Skin of body (tissue), 1 donor: ENCODE measurements at regions not wholly inside any gene's neighbourhood (a gene's known extent, or its start where the extent isn't known, plus 50 kb on each side); places are given as distances from the start of the nearest gene placed in this dataset.
A peak's percentile ranks its signal among the peaks of the same experiment; 100 is the strongest.

Source experiments
- DNase-seq: peaks from one replicate; lab custom pipeline; 2025; lab: John Stamatoyannopoulos, UW

- DNase-seq = no peak
Measured at GRCh38 chr3:22208844-22209243, 457.8 kb upstream of the ZNF385D start.

GRCh38 chr3:22209578-22209977, 458.6 kb upstream of the ZNF385D start:
- no peak for DNase-seq

DNA sequence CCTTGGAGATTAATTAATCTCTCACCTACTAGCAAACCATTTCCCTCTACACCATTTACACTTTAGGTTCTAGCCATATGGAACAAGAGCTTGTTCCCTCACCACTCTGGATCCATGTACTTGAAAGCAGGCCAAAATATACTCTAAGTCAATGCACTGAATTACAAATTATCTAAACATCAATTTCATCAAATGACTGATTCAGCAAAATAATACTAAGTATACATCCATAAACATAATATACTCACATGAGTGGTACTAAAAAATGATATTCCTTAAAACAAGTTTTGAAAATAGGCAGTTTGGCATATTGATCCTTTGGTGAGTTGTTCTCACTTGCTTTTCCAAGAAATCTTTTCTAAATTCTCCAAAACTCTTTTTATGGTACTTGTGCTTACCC, 459.7 kb upstream of the ZNF385D start:
- no peak for DNase-seq

DNA sequence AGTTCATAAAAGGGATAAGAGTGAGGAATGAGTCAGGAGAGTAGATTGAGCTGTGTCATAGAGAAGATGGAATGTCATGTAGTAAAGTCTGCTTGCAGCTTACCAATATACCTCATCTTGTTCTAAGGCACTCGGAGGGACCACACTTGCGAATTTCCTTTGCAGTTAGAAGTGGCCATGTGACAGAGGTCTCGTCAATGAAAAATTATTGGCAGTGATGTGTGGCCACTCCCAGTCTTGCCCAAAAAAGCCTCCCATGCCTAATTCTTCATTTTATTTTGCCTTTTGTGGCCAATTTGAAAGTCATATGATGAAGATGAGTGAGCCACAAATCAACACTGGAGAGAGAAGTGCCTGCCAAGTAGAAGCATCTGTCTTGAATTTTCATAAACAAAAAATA, 465.6 kb upstream of the ZNF385D start:
- DNase-seq = peak; percentile 6

GRCh38 chr3:22225161-22225560, 474.2 kb upstream of the ZNF385D start:
- DNase-seq = no peak

DNA sequence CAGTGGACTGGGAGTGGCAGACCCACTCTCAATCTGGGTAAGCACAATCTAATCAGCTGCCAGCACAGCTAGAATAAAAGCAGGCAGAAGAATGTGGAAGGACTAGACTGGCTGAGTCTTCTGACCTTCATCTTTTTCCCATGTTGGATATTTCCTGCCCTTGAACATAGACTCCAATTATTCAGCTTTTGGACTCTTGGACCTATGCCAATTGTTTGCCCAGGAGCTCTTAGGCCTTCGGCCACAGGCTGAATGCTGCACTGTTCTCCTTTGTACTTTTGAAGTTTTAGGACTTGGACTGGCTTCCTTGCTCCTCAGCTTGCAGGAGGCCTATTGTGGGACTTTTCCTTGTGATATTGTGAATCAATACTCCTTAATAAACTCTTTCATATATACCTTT, 477.7 kb upstream of the ZNF385D start:
- no peak for DNase-seq

- DNase-seq = no peak
Measured at GRCh38 chr3:22231061-22231460, 480.1 kb upstream of the ZNF385D start.

DNA sequence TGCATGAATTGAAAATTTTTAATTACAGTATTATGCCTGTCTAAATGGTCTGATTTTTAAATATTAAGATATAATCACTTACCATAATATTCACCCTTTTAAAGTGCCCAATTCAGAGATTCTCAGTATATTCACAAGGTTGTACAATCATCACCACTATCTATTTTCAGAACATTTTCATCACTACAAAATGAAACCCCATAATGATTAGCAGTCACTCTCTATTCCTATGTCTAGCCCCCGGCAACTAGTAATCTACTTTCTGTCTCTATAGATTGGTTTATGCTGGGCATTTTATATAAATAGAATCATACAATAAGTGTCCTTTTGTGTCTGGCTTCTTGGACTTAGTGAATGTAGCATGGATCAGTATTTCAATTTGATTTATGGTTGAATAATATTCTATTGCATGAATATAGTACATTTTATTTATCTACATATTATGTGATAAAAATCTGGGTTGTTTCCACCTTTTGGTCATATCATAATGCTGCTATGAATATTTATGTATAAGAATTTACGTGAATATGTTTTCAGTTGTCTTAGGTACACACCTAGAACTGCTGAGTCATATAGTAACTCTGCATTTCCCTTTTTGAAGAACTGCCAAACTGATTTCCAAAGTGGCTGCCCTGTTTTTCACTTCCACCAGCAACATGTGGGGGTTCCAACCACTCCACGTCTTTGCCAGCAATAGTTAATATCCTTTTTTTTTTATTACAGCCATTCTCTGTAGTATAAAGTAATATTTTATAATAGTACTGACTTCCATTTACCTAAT, 485.7 kb upstream of the ZNF385D start:
- DNase-seq = no peak

GRCh38 chr3:22239011-22239410, 488.0 kb upstream of the ZNF385D start:
- no peak for DNase-seq

DNA sequence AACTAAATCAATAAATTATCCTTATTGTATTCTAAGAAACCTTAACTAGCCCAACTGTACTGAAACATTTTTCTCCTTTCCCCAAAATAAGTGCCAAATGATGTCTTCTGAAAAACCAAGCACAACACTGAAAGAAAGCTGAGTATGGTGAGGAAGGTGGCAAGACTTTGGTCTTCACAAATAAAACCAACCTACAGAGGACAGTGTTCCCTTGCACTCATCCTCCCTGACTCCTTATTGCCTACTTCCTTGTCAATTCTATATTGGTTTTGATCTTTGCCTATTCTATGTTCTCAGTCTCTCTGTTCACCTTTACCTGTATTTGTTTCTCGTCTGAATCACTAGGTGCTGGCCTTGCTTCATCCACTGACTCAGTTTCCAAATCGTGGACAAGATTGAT, 490.1 kb upstream of the ZNF385D start:
- DNase-seq = no peak

DNA sequence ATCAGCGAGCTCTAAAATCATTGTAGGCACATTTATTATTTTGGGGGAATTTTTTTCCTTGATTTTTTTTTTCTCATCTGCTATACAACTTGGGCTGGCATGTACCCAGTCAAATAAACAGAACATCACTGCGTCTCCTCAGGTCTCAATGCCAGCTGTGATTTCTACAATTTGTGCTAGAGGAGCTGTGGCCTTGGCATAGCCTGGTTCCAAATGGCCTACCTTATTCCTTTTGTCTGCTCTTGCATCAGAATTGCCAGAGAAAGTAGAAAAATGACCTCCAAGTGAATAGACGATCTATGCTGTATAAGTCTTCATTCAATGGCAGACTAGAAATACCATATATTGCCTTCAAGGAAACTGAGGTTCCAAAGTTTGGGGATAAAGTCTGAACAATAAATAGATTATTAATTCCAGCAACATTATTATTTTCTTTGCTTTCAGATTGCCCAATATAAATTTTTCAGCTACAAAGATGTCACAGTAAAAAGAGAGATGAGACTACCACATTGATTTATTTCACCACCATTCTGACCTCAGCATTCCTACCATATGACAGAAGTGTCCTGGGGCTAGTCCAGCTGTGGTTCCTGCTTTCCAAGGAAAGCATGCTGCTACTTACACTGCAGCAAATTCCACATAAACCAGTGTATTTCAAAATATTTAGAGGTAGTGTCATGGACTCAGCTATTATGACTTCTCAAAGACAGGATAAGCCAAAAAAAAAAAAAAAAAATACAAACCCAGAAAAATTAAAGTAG, 493.9 kb upstream of the ZNF385D start:
- DNase-seq = peak; percentile 79

- no peak for DNase-seq
Measured at GRCh38 chr3:22245811-22246583, 495.0 kb upstream of the ZNF385D start.

- DNase-seq = no peak
Measured at GRCh38 chr3:22249658-22250057, 498.6 kb upstream of the ZNF385D start.

- no peak for DNase-seq
Measured at GRCh38 chr3:22257252-22257651, 506.2 kb upstream of the ZNF385D start.

- DNase-seq = no peak
Measured at GRCh38 chr3:22262386-22262785, 511.4 kb upstream of the ZNF385D start.

DNA sequence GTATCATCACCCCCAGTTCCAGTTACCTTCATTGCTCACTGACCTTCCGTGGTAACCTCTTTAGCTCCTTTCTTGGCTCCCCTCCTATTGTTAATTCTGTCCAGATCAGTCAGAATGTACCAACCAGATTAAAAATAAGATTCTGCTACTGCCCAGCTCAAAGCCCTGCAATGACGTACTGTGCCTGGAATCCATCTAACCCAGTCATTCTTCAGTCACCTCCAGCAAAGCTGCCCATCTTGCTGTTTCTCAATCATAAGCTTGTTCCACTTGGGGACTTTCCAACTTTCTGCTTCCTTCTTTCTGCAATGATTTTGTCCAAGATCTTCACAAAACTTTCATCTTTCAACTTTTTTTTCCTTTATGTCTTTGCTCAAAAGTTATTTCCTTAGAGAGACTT, 512.0 kb upstream of the ZNF385D start:
- no peak for DNase-seq

DNA sequence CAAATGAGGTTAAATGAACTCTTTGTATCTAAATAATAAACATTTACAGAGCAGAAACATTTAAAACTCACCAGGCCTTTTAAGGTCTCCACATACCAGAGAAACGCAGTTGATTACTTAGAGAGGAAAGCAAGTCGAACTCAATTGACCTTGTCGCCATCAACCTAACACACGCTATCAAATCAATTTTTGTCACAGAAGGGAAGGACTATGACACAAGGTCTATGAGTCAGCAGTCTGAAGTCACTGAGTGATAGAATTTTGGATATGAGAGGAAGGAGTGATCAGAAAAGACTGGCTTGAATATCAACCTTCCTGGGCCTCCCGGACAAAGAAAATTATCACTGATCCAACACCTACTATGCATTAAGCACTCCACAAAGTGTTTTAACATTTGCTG, 514.4 kb upstream of the ZNF385D start:
- no peak for DNase-seq

DNA sequence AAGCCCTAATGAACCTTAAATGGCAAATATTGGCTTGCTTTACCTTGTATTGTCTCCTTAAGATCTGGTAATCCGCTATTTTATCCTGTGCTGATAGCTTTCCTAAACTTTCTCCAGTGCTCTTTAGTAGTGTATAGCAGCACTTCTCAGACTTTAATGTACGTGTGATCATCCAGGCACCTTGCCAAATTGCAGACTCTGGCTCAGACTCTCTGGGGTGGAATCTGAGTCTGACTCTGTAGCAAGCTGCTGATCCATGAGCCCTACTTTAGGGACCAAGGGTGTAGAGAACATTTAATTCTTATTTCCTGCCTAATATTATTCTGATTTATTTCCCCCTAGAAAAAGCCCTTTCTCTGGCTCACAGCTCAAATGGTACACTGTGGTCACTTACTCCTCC, 518.8 kb upstream of the ZNF385D start:
- DNase-seq = peak; percentile 42

DNA sequence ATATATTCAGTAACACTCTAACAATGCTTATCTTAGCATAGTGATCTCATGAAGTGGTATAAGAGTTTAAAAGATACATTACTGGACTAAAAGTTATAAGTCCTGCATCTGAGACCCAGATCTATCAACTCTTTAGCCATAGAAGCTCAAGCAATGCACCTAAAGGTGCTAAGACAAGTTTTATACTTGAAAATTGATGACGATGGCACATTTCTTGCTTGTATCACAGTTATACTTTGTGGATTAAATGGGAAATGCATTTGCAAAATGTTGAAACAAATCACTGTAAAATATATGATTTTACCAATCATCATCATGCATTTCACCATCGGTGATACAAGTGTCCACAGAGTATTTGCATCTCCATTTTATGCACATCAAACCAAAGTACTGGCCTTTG, 525.3 kb upstream of the ZNF385D start:
- DNase-seq = no peak

DNA sequence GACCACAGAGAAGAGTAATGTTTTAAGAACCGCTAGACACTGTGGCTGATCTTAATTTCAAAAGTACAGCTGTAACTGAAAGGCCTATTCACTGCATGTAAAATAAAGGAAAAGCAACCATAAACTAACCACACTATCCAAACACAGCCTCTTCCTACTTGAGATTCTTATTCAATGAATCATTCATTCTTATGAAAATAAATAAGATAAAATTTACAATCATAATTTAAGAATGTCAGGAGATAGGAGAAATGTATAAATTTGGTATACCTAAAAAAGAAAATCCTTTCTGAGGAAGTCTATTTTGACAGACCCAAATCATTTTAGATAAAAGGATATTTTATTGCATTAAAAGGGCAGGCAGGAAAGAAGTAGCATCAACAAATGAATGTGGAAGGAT, 533.5 kb upstream of the ZNF385D start:
- DNase-seq = no peak

DNA sequence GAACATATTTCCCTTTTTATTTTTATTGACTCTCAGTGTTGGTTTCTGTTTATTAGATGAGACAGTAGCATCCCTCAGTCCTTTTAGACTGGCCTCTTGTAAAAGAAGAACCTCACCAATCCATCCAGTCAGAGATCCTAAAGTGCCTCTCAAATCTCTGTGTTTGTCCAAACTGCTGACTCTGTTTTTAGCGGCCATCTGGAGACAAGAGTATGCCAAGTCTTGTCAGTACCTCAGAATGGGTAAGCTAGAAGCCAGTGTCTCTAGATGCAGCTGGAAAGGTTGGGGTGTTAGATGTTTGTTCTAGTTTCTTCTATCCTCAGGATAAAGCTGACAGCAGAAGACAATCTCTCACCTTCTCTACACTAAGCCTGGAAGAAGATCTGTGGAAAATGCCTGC, 537.7 kb upstream of the ZNF385D start:
- DNase-seq = no peak

GRCh38 chr3:22292681-22293080, 541.7 kb upstream of the ZNF385D start:
- peak; percentile 6 for DNase-seq
